ENCODE measurements at regions not wholly inside any gene's neighbourhood (a gene's known extent, or its start where the extent isn't known, plus 50 kb on each side); places are given as distances from the start of the nearest gene placed in this dataset.

DNA sequence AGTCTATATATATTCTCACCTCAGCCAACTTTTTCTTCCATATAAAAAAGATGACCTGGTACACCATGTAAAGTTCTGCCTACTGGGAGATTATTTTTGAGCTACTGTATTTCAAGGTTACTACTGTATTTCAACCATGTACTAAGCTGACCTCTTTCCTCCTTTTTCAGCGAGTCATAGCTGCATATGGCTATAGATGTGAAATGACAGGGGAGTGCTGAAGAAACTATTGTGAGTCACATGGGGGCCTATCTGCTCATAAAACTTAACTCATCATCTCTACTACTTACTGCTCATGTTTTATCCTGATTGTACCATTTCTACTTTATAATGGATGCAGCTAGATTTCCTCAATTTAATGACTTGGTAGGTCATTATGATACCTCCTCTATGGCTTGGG is 571.4 kb upstream of the ATP2B1 start:
- TF ChIP-seq, protein P1, sequence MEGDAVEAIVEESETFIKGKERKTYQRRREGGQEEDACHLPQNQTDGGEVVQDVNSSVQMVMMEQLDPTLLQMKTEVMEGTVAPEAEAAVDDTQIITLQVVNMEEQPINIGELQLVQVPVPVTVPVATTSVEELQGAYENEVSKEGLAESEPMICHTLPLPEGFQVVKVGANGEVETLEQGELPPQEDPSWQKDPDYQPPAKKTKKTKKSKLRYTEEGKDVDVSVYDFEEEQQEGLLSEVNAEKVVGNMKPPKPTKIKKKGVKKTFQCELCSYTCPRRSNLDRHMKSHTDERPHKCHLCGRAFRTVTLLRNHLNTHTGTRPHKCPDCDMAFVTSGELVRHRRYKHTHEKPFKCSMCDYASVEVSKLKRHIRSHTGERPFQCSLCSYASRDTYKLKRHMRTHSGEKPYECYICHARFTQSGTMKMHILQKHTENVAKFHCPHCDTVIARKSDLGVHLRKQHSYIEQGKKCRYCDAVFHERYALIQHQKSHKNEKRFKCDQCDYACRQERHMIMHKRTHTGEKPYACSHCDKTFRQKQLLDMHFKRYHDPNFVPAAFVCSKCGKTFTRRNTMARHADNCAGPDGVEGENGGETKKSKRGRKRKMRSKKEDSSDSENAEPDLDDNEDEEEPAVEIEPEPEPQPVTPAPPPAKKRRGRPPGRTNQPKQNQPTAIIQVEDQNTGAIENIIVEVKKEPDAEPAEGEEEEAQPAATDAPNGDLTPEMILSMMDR (IDR thresholded peaks at IDR 0.05; ENCODE audit: low read length): no peak
- TF ChIP-seq EZH2phosphoT487 (IDR thresholded peaks at IDR 0.05; ENCODE audit: low read length) (no peak), EZH2 (optimal IDR thresholded peaks at IDR 0.05; ENCODE audit: low read depth, low read length) (no peak)
